HL-60 (cell line): ENCODE measurements at regions not wholly inside any gene's neighbourhood (a gene's known extent, or its start where the extent isn't known, plus 50 kb on each side); places are given as distances from the start of the nearest gene placed in this dataset.
"Not testable (repeated sequence)": the region's sequence is repeated elsewhere in the genome, so short reads cannot be mapped to it uniquely, and the experiment has no call there.

Source experiments
- GABPA ChIP-seq: IDR thresholded peaks from 2 replicates; pipeline ENCODE4 v1.6.1; 2012; ENCODE audit warnings: low read depth
- POLR2AphosphoS5 ChIP-seq: IDR thresholded peaks from 2 replicates; pipeline ENCODE4 v1.6.1; 2012; ENCODE audit warnings: low read depth
- TF ChIP-seq, protein P1 (sequence below): IDR thresholded peaks from 2 replicates; pipeline ENCODE4 v1.6.1; 2012; ENCODE audit warnings: low read depth; ENCODE audit not compliant: insufficient replicate concordance
- TF ChIP-seq, protein P2 (sequence below): IDR thresholded peaks from one replicate; pipeline ENCODE4 v1.5.1; 2011; ENCODE audit warnings: low read length, control low read depth, inconsistent platforms; ENCODE audit not compliant: insufficient read depth

DNA sequence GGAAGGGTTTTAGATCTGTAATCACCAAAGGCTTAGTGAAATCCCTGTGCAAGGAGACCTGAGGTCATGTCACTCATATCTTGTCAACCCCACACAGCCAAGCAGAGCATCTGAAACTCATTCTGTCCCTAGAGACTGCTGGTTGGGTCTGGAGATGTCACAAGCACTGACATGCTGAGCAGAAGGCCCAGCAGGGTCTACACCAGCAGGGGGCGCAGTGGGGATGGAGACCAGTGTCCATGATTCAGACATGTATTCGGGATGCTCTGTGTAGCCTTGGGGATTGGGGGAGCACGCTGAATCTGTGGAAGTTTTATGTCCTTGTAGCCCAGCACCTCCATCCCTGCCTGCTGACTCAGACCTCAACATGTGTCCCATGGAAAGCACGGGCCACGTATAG is 1247.3 kb downstream of the RPIA start:
- TF ChIP-seq, protein P1, sequence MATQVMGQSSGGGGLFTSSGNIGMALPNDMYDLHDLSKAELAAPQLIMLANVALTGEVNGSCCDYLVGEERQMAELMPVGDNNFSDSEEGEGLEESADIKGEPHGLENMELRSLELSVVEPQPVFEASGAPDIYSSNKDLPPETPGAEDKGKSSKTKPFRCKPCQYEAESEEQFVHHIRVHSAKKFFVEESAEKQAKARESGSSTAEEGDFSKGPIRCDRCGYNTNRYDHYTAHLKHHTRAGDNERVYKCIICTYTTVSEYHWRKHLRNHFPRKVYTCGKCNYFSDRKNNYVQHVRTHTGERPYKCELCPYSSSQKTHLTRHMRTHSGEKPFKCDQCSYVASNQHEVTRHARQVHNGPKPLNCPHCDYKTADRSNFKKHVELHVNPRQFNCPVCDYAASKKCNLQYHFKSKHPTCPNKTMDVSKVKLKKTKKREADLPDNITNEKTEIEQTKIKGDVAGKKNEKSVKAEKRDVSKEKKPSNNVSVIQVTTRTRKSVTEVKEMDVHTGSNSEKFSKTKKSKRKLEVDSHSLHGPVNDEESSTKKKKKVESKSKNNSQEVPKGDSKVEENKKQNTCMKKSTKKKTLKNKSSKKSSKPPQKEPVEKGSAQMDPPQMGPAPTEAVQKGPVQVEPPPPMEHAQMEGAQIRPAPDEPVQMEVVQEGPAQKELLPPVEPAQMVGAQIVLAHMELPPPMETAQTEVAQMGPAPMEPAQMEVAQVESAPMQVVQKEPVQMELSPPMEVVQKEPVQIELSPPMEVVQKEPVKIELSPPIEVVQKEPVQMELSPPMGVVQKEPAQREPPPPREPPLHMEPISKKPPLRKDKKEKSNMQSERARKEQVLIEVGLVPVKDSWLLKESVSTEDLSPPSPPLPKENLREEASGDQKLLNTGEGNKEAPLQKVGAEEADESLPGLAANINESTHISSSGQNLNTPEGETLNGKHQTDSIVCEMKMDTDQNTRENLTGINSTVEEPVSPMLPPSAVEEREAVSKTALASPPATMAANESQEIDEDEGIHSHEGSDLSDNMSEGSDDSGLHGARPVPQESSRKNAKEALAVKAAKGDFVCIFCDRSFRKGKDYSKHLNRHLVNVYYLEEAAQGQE, result not testable (repeated sequence)
- not testable (repeated sequence) for TF ChIP-seq POLR2AphosphoS5, GABPA
- TF ChIP-seq, protein P2, sequence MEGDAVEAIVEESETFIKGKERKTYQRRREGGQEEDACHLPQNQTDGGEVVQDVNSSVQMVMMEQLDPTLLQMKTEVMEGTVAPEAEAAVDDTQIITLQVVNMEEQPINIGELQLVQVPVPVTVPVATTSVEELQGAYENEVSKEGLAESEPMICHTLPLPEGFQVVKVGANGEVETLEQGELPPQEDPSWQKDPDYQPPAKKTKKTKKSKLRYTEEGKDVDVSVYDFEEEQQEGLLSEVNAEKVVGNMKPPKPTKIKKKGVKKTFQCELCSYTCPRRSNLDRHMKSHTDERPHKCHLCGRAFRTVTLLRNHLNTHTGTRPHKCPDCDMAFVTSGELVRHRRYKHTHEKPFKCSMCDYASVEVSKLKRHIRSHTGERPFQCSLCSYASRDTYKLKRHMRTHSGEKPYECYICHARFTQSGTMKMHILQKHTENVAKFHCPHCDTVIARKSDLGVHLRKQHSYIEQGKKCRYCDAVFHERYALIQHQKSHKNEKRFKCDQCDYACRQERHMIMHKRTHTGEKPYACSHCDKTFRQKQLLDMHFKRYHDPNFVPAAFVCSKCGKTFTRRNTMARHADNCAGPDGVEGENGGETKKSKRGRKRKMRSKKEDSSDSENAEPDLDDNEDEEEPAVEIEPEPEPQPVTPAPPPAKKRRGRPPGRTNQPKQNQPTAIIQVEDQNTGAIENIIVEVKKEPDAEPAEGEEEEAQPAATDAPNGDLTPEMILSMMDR, result peak; percentile 22
